Esophagus muscularis mucosa (tissue), 4 donors: ENCODE measurements at regions not wholly inside any gene's neighbourhood (a gene's known extent, or its start where the extent isn't known, plus 50 kb on each side); places are given as distances from the start of the nearest gene placed in this dataset.

Experiments used
- CTCF ChIP-seq, 3 experiments: fragments of 200-600 bp in 2 of 3; fragments of 450-650 bp in 1 of 3; sonication (generic) in 2 of 3; IDR thresholded peaks; one replicate each; pipeline ENCODE4 v1.5.1; 2017 to 2019; ENCODE audit warnings: antibody characterized with exemption in 3 of 3, mild to moderate bottlenecking in 2 of 3, moderate library complexity in 1 of 3
- EP300 ChIP-seq: sonication (generic); formaldehyde crosslinking; IDR thresholded peaks from one replicate; pipeline ENCODE4 v1.6.1; 2017; ENCODE audit warnings: antibody characterized with exemption
- POLR2A ChIP-seq: fragments of 450-650 bp; IDR thresholded peaks from one replicate; pipeline ENCODE4 v1.6.1; 2017; ENCODE audit warnings: antibody characterized with exemption, moderate library complexity, mild to moderate bottlenecking, low read depth
- POLR2AphosphoS5 ChIP-seq, 2 donors: sonication (generic); formaldehyde crosslinking; IDR thresholded peaks; one replicate each; pipeline ENCODE4 v1.6.1; 2017; ENCODE audit warnings: antibody characterized with exemption in 2 of 2

- TF ChIP-seq CTCF (IDR thresholded peaks at IDR 0.05) (no peak), POLR2AphosphoS5 (IDR thresholded peaks at IDR 0.05) (no peak), EP300 (no peak), POLR2A (no peak)
Observed at GRCh38 chrX:7240929-7241328, 93.0 kb upstream of the PUDP start.
